Liver (tissue), 8 donors: ENCODE measurements at regions not wholly inside any gene's neighbourhood (a gene's known extent, or its start where the extent isn't known, plus 50 kb on each side); places are given as distances from the start of the nearest gene placed in this dataset.
"Not testable (repeated sequence)": the region's sequence is repeated elsewhere in the genome, so short reads cannot be mapped to it uniquely, and the experiment has no call there.

ENCODE experiments used
- DNase-seq: peaks from one replicate; pipeline ENCODE4 v3.0.0-alpha.2; 2017; ENCODE audit warnings: low spot score
- H3K27ac ChIP-seq, 2 donors: one replicate each; pipeline ENCODE4 v1.7.0; 2013; ENCODE audit warnings: inconsistent platforms in 2 of 2, low read length in 2 of 2, control low read depth in 1 of 2, low read depth in 1 of 2, mild to moderate bottlenecking in 1 of 2
- H3K27me3 ChIP-seq, 4 donors: one replicate each; pipeline versions ENCODE4 v1.6.1 to v1.7.0; 2013; ENCODE audit warnings: low read length in 3 of 4, inconsistent platforms in 1 of 4, mild to moderate bottlenecking in 1 of 4, moderate library complexity in 1 of 4; ENCODE audit not compliant: control insufficient read depth in 4 of 4, insufficient read depth in 4 of 4
- H3K36me3 ChIP-seq, 4 donors: one replicate each; pipeline versions ENCODE4 v1.6.1 to v1.7.0; 2013; ENCODE audit warnings: low read length in 3 of 4, mild to moderate bottlenecking in 3 of 4, low read depth in 1 of 4, moderate library complexity in 1 of 4; ENCODE audit not compliant: control insufficient read depth in 4 of 4, insufficient read depth in 3 of 4
- H3K4me1 ChIP-seq, 4 donors: one replicate each; pipeline versions ENCODE4 v1.6.1 to v1.7.0; 2013; ENCODE audit warnings: low read length in 3 of 4, mild to moderate bottlenecking in 3 of 4, moderate library complexity in 1 of 4; ENCODE audit not compliant: control insufficient read depth in 4 of 4, insufficient read depth in 4 of 4
- H3K4me3 ChIP-seq, 3 donors: one replicate each; pipeline versions ENCODE4 v1.6.1 to v1.7.0; 2013; ENCODE audit warnings: low read length in 3 of 3, control low read depth in 1 of 3, low read depth in 1 of 3, mild to moderate bottlenecking in 1 of 3
- H3K9ac ChIP-seq, 2 donors: one replicate each; pipeline ENCODE4 v1.7.0; 2013; ENCODE audit warnings: low read length in 2 of 2, mild to moderate bottlenecking in 2 of 2, moderate library complexity in 2 of 2, control low read depth in 1 of 2, low read depth in 1 of 2
- H3K9me3 ChIP-seq, 4 donors: one replicate each; pipeline versions ENCODE4 v1.6.1 to v1.7.0; 2013; ENCODE audit warnings: low read length in 3 of 4; ENCODE audit not compliant: control insufficient read depth in 4 of 4
- EGR1 ChIP-seq, 2 donors: IDR thresholded peaks; 2 replicates each; pipeline ENCODE4 v1.6.1; 2016 to 2018; ENCODE audit warnings: antibody characterized with exemption in 2 of 2, low read depth in 2 of 2
- FOXA1 ChIP-seq: IDR thresholded peaks from 2 replicates; pipeline ENCODE4 v1.6.1; 2016; ENCODE audit warnings: antibody characterized with exemption
- FOXA2 ChIP-seq: IDR thresholded peaks from 2 replicates; pipeline ENCODE4 v1.6.1; 2016; ENCODE audit warnings: antibody characterized with exemption
- GABPA ChIP-seq, 2 donors: IDR thresholded peaks in 1 of 2; conservative IDR thresholded peaks in 1 of 2; 2 replicates each; pipeline ENCODE4 v1.6.1; 2016; ENCODE audit warnings: antibody characterized with exemption in 2 of 2, mild to moderate bottlenecking in 1 of 2, moderate library complexity in 1 of 2
- HNF4A ChIP-seq, 2 donors: conservative IDR thresholded peaks; 2 replicates each; pipeline ENCODE4 v1.6.1; 2016; ENCODE audit warnings: antibody characterized with exemption in 2 of 2, mild to moderate bottlenecking in 2 of 2
- JUND ChIP-seq, 2 donors: IDR thresholded peaks; 2 replicates each; pipeline ENCODE4 v1.6.1; 2016; ENCODE audit warnings: antibody characterized with exemption in 2 of 2
- NR2F2 ChIP-seq: IDR thresholded peaks from 2 replicates; pipeline ENCODE4 v1.6.1; 2016; ENCODE audit warnings: antibody characterized with exemption
- RAD21 ChIP-seq, 2 donors: IDR thresholded peaks; 2 replicates each; pipeline ENCODE4 v1.6.1; 2016; ENCODE audit warnings: antibody characterized with exemption in 2 of 2, mild to moderate bottlenecking in 2 of 2
- RXRA ChIP-seq, 2 donors: IDR thresholded peaks; 2 replicates each; pipeline ENCODE4 v1.6.1; 2017 to 2018; ENCODE audit warnings: antibody characterized with exemption in 2 of 2, mild to moderate bottlenecking in 1 of 2
- TAF1 ChIP-seq: conservative IDR thresholded peaks from 2 replicates; pipeline ENCODE4 v1.6.1; 2016; ENCODE audit warnings: antibody characterized with exemption, mild to moderate bottlenecking
- YY1 ChIP-seq: IDR thresholded peaks from 2 replicates; pipeline ENCODE4 v1.6.1; 2016; ENCODE audit warnings: antibody characterized with exemption, mild to moderate bottlenecking
- ZBTB33 ChIP-seq: IDR thresholded peaks from 2 replicates; pipeline ENCODE4 v1.6.1; 2016; ENCODE audit warnings: antibody characterized with exemption
- WGBS: extraction: QIAGEN DNeasy Blood & Tissue Kit; methylation state at CpG from one replicate; pipeline ENCODE4 v1.1.7; 2013; 5-methylcytosine and 5-hydroxymethylcytosine counted together
- TF ChIP-seq, protein P1 (sequence below): fragments of 150-350 bp; IDR thresholded peaks from 2 replicates; pipeline ENCODE4 v1.5.1; 2017; ENCODE audit warnings: improper control_type of control experiment, low read depth, low read length; ENCODE audit not compliant: missing input control
- TF ChIP-seq, protein P2 (sequence below): IDR thresholded peaks from 2 replicates; pipeline ENCODE4 v1.6.1; 2016; ENCODE audit warnings: antibody characterized with exemption
- donor health status: healthy.
- donor health status: healthy.
- donor health status: healthy.
- donor health status: healthy.
- donor health status: healthy.

- H3K9me3 ChIP-seq, result peaks cover 0 to 6% (median 1%) of the 10 kb centered on the region in 4 donors
- no peak overlapping the region for H3K27ac ChIP-seq
- 67% methylated on average over 6 of the region's 6 CpGs for WGBS
Observed at GRCh38 chr3:39577541-39577940, 110.1 kb downstream of the MOBP start.

GRCh38 chr3:39586215-39586614 is 118.7 kb downstream of the MOBP start:
- not testable (repeated sequence) for H3K27ac ChIP-seq, H3K4me3 ChIP-seq, H3K36me3 ChIP-seq, DNase-seq, H3K27me3 ChIP-seq, H3K9ac ChIP-seq, H3K9me3 ChIP-seq, H3K4me1 ChIP-seq
- 89% methylated on average over 2 of the region's 4 CpGs for WGBS

More at GRCh38 chr3:39577541-39577940, 110.1 kb downstream of the MOBP start:
- H3K27me3 ChIP-seq, result no peaks in the 10 kb centered on the region
- H3K36me3 ChIP-seq, result no peaks in the 10 kb centered on the region
- no peak for DNase-seq
- no peak overlapping the region for H3K4me3 ChIP-seq
- no peaks in the 10 kb centered on the region for H3K4me1 ChIP-seq
- H3K9ac ChIP-seq, result no peak overlapping the region
- TF ChIP-seq YY1 (no peak), FOXA2 (no peak), TAF1 (no peak), ZBTB33 (no peak), RAD21 (IDR thresholded peaks at IDR 0.05) (no peak), JUND (IDR thresholded peaks at IDR 0.05) (no peak), FOXA1 (no peak), EGR1 (IDR thresholded peaks at IDR 0.05; ENCODE audit: low read depth in 2 of 2) (no peak), NR2F2 (no peak), HNF4A (conservative IDR thresholded peaks at IDR 0.05) (no peak), GABPA (IDR thresholded peaks at IDR 0.05 in 1 of 2, conservative IDR thresholded peaks at IDR 0.05 in 1 of 2) (no peak)
- TF ChIP-seq, protein P1, sequence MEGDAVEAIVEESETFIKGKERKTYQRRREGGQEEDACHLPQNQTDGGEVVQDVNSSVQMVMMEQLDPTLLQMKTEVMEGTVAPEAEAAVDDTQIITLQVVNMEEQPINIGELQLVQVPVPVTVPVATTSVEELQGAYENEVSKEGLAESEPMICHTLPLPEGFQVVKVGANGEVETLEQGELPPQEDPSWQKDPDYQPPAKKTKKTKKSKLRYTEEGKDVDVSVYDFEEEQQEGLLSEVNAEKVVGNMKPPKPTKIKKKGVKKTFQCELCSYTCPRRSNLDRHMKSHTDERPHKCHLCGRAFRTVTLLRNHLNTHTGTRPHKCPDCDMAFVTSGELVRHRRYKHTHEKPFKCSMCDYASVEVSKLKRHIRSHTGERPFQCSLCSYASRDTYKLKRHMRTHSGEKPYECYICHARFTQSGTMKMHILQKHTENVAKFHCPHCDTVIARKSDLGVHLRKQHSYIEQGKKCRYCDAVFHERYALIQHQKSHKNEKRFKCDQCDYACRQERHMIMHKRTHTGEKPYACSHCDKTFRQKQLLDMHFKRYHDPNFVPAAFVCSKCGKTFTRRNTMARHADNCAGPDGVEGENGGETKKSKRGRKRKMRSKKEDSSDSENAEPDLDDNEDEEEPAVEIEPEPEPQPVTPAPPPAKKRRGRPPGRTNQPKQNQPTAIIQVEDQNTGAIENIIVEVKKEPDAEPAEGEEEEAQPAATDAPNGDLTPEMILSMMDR, result no peak
- TF ChIP-seq, protein P2, sequence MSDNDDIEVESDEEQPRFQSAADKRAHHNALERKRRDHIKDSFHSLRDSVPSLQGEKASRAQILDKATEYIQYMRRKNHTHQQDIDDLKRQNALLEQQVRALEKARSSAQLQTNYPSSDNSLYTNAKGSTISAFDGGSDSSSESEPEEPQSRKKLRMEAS, result no peak

- Histone ChIP-seq H3K27ac (no peak overlapping the region), H3K9me3 (no peaks in the 10 kb centered on the region), H3K4me1 (no peaks in the 10 kb centered on the region), H3K4me3 (no peak overlapping the region), H3K27me3 (no peaks in the 10 kb centered on the region), H3K9ac (no peak overlapping the region), H3K36me3 (no peaks in the 10 kb centered on the region)
- 87% methylated on average over 1 of the region's 1 CpG for WGBS
- TF ChIP-seq GABPA (IDR thresholded peaks at IDR 0.05 in 1 of 2, conservative IDR thresholded peaks at IDR 0.05 in 1 of 2), result no peak
- TF ChIP-seq ZBTB33, result no peak
- TF ChIP-seq RXRA (IDR thresholded peaks at IDR 0.05), result no peak
- DNase-seq, result no peak
Observed at GRCh38 chr3:39587113-39587512, 119.6 kb downstream of the MOBP start.
